Effector memory CD4-positive, alpha-beta T cell (primary cell): ENCODE measurements at regions not wholly inside any gene's neighbourhood (a gene's known extent, or its start where the extent isn't known, plus 50 kb on each side); places are given as distances from the start of the nearest gene placed in this dataset.

Source experiments
- DNase-seq, 3 donors: peaks; one replicate each; pipeline ENCODE4 v3.0.0-alpha.2; 2020
- H3K27ac ChIP-seq: 2 replicates; pipeline ENCODE4 v1.7.0; 2013; ENCODE audit warnings: mild to moderate bottlenecking, low read length, moderate library complexity; ENCODE audit not compliant: insufficient read depth, poor library complexity, severe bottlenecking
- H3K27me3 ChIP-seq: replicated peaks from 2 replicates; pipeline ENCODE4 v1.7.0; 2013; ENCODE audit warnings: mild to moderate bottlenecking, low read length; ENCODE audit not compliant: insufficient read depth, control insufficient read depth, poor library complexity, severe bottlenecking
- H3K36me3 ChIP-seq: 2 replicates; pipeline ENCODE4 v1.7.0; 2013; ENCODE audit warnings: mild to moderate bottlenecking, low read length, moderate library complexity; ENCODE audit not compliant: control insufficient read depth, insufficient read depth
- H3K4me1 ChIP-seq: 2 replicates; pipeline ENCODE4 v1.7.0; 2013; ENCODE audit warnings: low read length, mild to moderate bottlenecking; ENCODE audit not compliant: control insufficient read depth, insufficient read depth, poor library complexity, severe bottlenecking
- H3K4me3 ChIP-seq: 2 replicates; pipeline ENCODE4 v1.7.0; 2013; ENCODE audit warnings: low read length, low read depth, mild to moderate bottlenecking; ENCODE audit not compliant: insufficient read depth, poor library complexity, severe bottlenecking
- H3K9me3 ChIP-seq: 2 replicates; pipeline ENCODE4 v1.7.0; 2013; ENCODE audit warnings: mild to moderate bottlenecking, low read length, moderate library complexity; ENCODE audit not compliant: control insufficient read depth

DNA sequence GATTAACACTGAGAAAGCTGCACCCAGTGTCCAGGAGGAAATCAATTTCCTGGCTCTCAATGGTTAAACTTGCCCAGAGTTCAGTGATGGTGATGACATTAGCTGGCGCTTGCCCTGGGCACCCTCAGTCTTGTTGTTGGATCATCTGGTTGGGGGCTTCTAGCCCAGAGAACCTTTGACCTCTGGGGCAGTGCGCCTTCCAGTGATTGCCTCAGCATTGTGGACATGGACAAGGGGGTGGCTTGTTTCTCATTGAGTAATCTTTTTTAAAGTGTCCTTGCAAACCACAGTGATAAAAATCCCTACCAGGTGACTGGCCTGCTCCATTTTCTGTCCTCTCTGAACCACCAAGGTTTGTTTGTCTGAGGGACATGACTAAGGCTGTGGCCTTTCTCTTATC lies 95.6 kb upstream of the USP9Y start:
- Histone ChIP-seq H3K27ac (no peak overlapping the region), H3K27me3 (no peaks in the 10 kb centered on the region), H3K9me3 (no peaks in the 10 kb centered on the region), H3K36me3 (no peaks in the 10 kb centered on the region), H3K4me3 (no peak overlapping the region), H3K4me1 (no peaks in the 10 kb centered on the region)
- no peak for DNase-seq

DNA sequence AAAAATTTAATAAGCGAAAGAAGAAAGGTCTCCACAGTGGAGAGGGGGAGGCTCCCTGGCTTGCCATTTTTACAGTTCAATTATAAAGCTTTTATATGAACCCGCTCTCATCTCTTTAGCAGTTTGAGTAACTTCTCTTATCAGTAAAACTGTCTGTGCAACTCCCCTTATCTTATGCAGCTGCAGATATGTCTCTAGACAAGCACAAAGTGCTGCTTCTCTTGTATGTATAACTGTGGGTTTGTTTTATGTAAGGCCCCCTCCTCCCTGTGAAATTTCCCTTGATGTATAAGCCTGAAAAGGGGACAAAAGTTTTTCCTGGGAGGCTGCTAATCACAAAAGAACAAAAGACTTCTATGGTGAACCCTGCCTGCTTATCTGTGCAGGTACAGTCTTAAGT lies 90.2 kb upstream of the USP9Y start:
- no peak overlapping the region for H3K27ac ChIP-seq
- DNase-seq: no peak
- H3K4me1 ChIP-seq: no peaks in the 10 kb centered on the region
- H3K4me3 ChIP-seq: no peak overlapping the region
- no peaks in the 10 kb centered on the region for H3K36me3 ChIP-seq
- H3K27me3 ChIP-seq: no peaks in the 10 kb centered on the region
- no peaks in the 10 kb centered on the region for H3K9me3 ChIP-seq

- Histone ChIP-seq H3K36me3 (no peaks in the 10 kb centered on the region), H3K27ac (no peak overlapping the region), H3K27me3 (no peaks in the 10 kb centered on the region), H3K9me3 (no peaks in the 10 kb centered on the region), H3K4me1 (no peaks in the 10 kb centered on the region), H3K4me3 (no peak overlapping the region)
- DNase-seq: no peak
Measured at GRCh38 chrY:12615733-12616446, 85.1 kb upstream of the USP9Y start.

- DNase-seq: no peak
- no peaks in the 10 kb centered on the region for H3K27me3 ChIP-seq
- no peak overlapping the region for H3K4me3 ChIP-seq
- no peaks in the 10 kb centered on the region for H3K4me1 ChIP-seq
- H3K9me3 ChIP-seq: no peaks in the 10 kb centered on the region
- H3K27ac ChIP-seq: no peak overlapping the region
- H3K36me3 ChIP-seq: no peaks in the 10 kb centered on the region
Measured at GRCh38 chrY:12621454-12622081, 79.5 kb upstream of the USP9Y start.

GRCh38 chrY:12623204-12623603 lies 77.8 kb upstream of the USP9Y start:
- Histone ChIP-seq H3K36me3 (no peaks in the 10 kb centered on the region), H3K27ac (no peak overlapping the region), H3K4me3 (no peak overlapping the region), H3K27me3 (no peaks in the 10 kb centered on the region), H3K4me1 (no peaks in the 10 kb centered on the region), H3K9me3 (no peaks in the 10 kb centered on the region)
- DNase-seq: no peak

- Histone ChIP-seq H3K4me1 (no peaks in the 10 kb centered on the region), H3K36me3 (no peaks in the 10 kb centered on the region), H3K27ac (no peak overlapping the region), H3K9me3 (no peaks in the 10 kb centered on the region), H3K4me3 (no peak overlapping the region), H3K27me3 (no peaks in the 10 kb centered on the region)
- no peak for DNase-seq
Measured at GRCh38 chrY:12642986-12643385, 58.0 kb upstream of the USP9Y start.

DNA sequence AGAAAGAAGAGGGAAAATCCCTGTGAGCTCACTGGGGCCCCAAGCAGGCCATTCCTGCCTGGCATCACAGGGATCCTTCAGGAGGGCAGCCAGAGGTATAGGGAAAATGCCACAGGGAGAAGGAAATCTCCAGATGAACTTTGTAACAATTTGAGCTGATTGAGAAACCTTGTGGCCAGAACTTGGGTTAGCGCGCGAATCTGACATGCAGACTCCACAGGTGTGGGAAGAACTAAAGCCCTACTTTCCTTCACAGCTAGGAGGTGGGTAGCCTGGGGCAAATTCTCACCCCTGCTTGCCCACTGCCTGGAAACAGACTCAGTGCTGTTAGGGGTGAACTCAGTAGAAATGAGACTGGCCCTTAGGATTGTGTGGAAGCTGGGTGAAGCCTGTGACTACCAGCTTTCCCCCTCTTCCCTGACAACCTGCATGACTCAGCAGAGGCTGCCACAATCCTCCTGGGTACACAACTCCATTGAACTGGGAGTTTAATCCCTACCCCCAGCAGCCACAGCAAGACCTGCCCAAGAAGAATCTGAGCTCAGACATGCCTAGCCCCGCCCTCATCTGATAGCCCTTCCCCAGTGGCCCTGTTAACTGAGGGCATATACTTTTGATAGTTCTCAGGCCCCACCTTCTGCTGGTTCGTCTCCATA lies 57.2 kb upstream of the USP9Y start:
- no peaks in the 10 kb centered on the region for H3K4me1 ChIP-seq
- DNase-seq: no peak
- H3K9me3 ChIP-seq: no peaks in the 10 kb centered on the region
- no peaks in the 10 kb centered on the region for H3K27me3 ChIP-seq
- no peak overlapping the region for H3K4me3 ChIP-seq
- no peaks in the 10 kb centered on the region for H3K36me3 ChIP-seq
- no peak overlapping the region for H3K27ac ChIP-seq

DNA sequence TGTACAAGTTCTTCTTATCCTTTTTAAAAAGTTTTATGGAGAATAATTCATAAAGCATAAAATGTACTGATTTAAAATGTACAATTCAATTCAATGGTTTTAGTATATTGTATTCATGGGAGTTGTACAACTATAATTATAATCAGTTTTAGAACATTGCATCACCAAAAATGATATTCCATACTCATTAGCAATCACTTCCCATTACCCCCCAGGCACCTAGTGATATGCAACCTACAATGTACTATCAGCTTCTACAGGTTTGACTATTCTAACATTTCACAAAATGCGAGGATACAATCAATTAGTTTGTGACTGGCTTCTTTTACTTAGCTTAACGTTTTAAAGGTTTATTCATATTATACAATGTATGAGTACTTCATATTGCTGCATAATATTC lies 49.9 kb upstream of the USP9Y start:
- Histone ChIP-seq H3K27ac (no peak overlapping the region), H3K4me3 (no peak overlapping the region), H3K27me3 (no peaks in the 10 kb centered on the region), H3K9me3 (no peaks in the 10 kb centered on the region), H3K4me1 (no peaks in the 10 kb centered on the region), H3K36me3 (no peaks in the 10 kb centered on the region)
- DNase-seq: no peak
